22Rv1 (cell line): ENCODE measurements at regions not wholly inside any gene's neighbourhood (a gene's known extent, or its start where the extent isn't known, plus 50 kb on each side); places are given as distances from the start of the nearest gene placed in this dataset.

Source experiments
- CTCF ChIP-seq: fragments of 450-650 bp; IDR thresholded peaks from 2 replicates; pipeline ENCODE4 v1.5.1; 2017; ENCODE audit warnings: mild to moderate bottlenecking
- ZFX ChIP-seq: fragments of 450-650 bp; IDR thresholded peaks from 2 replicates; pipeline ENCODE4 v1.6.1; 2017; ENCODE audit warnings: antibody characterized with exemption, borderline replicate concordance

- TF ChIP-seq CTCF (peak; percentile 55), ZFX (no peak)
These were observed 500.9 kb downstream of the DIRAS2 start for GRCh38 chr9:90141723-90142122.
